ENCODE measurements at regions not wholly inside any gene's neighbourhood (a gene's known extent, or its start where the extent isn't known, plus 50 kb on each side); places are given as distances from the start of the nearest gene placed in this dataset.

GRCh38 chr16:79295162-79295561, 305.4 kb downstream of the MAF start:
- TF ChIP-seq CTCF (IDR thresholded peaks at IDR 0.05) = no peak
- no peak for TF ChIP-seq POLR2A (IDR thresholded peaks at IDR 0.05)

Data from esophagus squamous epithelium (tissue), 4 donors.